HG02884 (cell line): ENCODE measurements at regions not wholly inside any gene's neighbourhood (a gene's known extent, or its start where the extent isn't known, plus 50 kb on each side); places are given as distances from the start of the nearest gene placed in this dataset.

ENCODE experiments used
- ATAC-seq: cut with Tn5 transposase; IDR thresholded peaks from one replicate; pipeline ENCODE4 v1.9.1; 2021; ENCODE audit warnings: mild to moderate bottlenecking, moderate library complexity; ENCODE audit not compliant: unreplicated experiment

DNA sequence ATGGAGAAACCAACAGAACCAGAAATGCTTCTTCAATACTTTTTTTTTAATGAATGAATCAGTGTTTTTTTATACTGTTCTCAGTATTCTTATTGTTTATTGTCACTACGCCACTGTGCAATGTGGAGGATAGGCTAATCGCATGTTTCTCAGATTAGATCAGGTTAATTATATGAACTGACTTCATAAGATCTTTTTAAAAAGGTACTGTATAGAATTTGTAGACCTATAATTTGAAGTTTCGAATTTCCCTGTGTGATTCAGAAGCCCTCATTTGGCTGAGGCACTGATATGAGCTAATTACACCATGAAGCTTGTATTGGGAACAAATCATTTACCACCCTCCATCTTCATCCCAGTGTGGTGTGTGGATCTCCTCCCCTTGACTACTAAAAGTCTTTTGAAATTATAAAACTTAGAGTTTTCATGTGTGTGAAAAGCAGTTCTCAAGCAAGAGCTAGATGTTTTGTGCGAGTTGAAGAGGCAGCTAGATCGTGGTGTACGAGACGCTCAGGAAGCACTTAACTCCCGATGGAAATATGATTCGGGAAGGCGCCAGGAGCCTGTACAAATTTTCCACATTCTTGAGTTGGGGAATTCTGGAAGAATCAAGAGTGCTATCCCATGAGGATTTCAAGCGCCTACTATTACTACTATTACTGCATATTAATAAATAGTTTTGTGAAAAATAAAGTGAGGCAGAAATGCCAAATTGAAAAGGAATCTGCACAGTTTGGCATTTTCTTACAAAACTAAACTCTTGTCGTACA lies 52.1 kb upstream of the KCNE2 start:
- no peak for ATAC-seq

- ATAC-seq: no peak
These were observed 50.7 kb upstream of the KCNE2 start for GRCh38 chr21:34313116-34313515.
